SK-N-MC (cell line): ENCODE measurements at regions not wholly inside any gene's neighbourhood (a gene's known extent, or its start where the extent isn't known, plus 50 kb on each side); places are given as distances from the start of the nearest gene placed in this dataset.
"Not testable (repeated sequence)": the region's sequence is repeated elsewhere in the genome, so short reads cannot be mapped to it uniquely, and the experiment has no call there.

Experiments used
- EZH2 ChIP-seq: fragments of 200-600 bp; sonication (generic); IDR thresholded peaks from one replicate; pipeline ENCODE4 v1.6.1; 2017; ENCODE audit warnings: antibody characterized with exemption
- POLR2AphosphoS5 ChIP-seq: IDR thresholded peaks from 2 replicates; pipeline ENCODE4 v1.6.1; 2012; ENCODE audit warnings: mild to moderate bottlenecking, low read depth, low read length, borderline replicate concordance

- TF ChIP-seq EZH2, POLR2AphosphoS5: not testable (repeated sequence)
Measured at GRCh38 chr3:102040144-102040543, 190.8 kb downstream of the NFKBIZ start.
